PC-9 (cell line): ENCODE measurements at regions not wholly inside any gene's neighbourhood (a gene's known extent, or its start where the extent isn't known, plus 50 kb on each side); places are given as distances from the start of the nearest gene placed in this dataset.
"Not testable (repeated sequence)": the region's sequence is repeated elsewhere in the genome, so short reads cannot be mapped to it uniquely, and the experiment has no call there.

Experiments used
- BruUV-seq: library from RNA; stranded (reverse); fragments of 400-500 nt; replicated peaks from 2 replicates; lab custom pipeline; 2021; lab: Mats Ljungman, UMichigan
- CTCF ChIA-PET: fragments of 300-600 bp; sonication (Branson Sonifier 250); formaldehyde crosslinking; loops from one replicate; lab custom pipeline; 2022; ENCODE audit warnings: antibody characterized with exemption; lab: Charles Lee
- POLR2A ChIA-PET: fragments of 300-600 bp; sonication (Branson Sonifier 250); formaldehyde crosslinking; loops from one replicate; lab custom pipeline; 2022; ENCODE audit warnings: antibody characterized with exemption; ENCODE audit not compliant: unreplicated experiment; lab: Charles Lee
- DNase-seq, 2 experiments: peaks; one replicate each; pipeline versions ENCODE4 v3.0.0 to v3.0.0-alpha.2; 2015 to 2022; ENCODE audit warnings: mixed read lengths in 1 of 2
- H2AFZ ChIP-seq: fragments of 200-600 bp; sonication (generic); 2 replicates; pipeline ENCODE4 v1.8.1; 2017; ENCODE audit warnings: antibody characterized with exemption
- H3F3A ChIP-seq: fragments of 200-600 bp; sonication (generic); 2 replicates; pipeline ENCODE4 v1.8.1; 2017; ENCODE audit warnings: antibody characterized with exemption, mild to moderate bottlenecking, low read depth; ENCODE audit not compliant: insufficient read depth
- H3K27ac ChIP-seq: fragments of 200-600 bp; sonication (generic); 2 replicates; pipeline ENCODE4 v1.6.1; 2016; ENCODE audit warnings: mixed run types
- H3K27me3 ChIP-seq: fragments of 200-600 bp; sonication (generic); 2 replicates; pipeline ENCODE4 v1.6.1; 2016; ENCODE audit warnings: low read depth, mixed run types; ENCODE audit not compliant: insufficient read depth
- H3K36me3 ChIP-seq: fragments of 200-600 bp; sonication (generic); 2 replicates; pipeline ENCODE4 v1.6.1; 2016; ENCODE audit warnings: low read depth, mixed run types
- H3K4me1 ChIP-seq: fragments of 200-600 bp; sonication (generic); replicated peaks from 2 replicates; pipeline ENCODE4 v1.6.1; 2016; ENCODE audit warnings: mixed run types; ENCODE audit not compliant: insufficient read depth
- H3K4me2 ChIP-seq: fragments of 200-600 bp; sonication (generic); 2 replicates; pipeline ENCODE4 v1.6.1; 2017; ENCODE audit warnings: mixed run types
- H3K4me3 ChIP-seq: fragments of 200-600 bp; sonication (generic); 2 replicates; pipeline ENCODE4 v1.6.1; 2016; ENCODE audit warnings: mixed run types
- H3K79me2 ChIP-seq: fragments of 200-600 bp; sonication (generic); 2 replicates; pipeline ENCODE4 v1.6.1; 2017; ENCODE audit warnings: low read depth, mixed run types
- H3K9me2 ChIP-seq: fragments of 200-600 bp; sonication (generic); 2 replicates; pipeline ENCODE4 v1.8.1; 2017; ENCODE audit warnings: mild to moderate bottlenecking; ENCODE audit not compliant: insufficient read depth
- H3K9me3 ChIP-seq: fragments of 200-600 bp; sonication (generic); 2 replicates; pipeline ENCODE4 v1.8.1; 2016; ENCODE audit warnings: low read depth; ENCODE audit not compliant: insufficient read depth
- H4K20me1 ChIP-seq: fragments of 200-600 bp; sonication (generic); 2 replicates; pipeline ENCODE4 v1.8.1; 2017; ENCODE audit not compliant: insufficient read depth
- EZH2 ChIP-seq: fragments of 200-600 bp; sonication (generic); IDR thresholded peaks from 2 replicates; pipeline ENCODE4 v1.8.0; 2017; ENCODE audit warnings: antibody characterized with exemption, low read depth
- intact Hi-C: fragments of 100-400 bp; cut with micrococcal nuclease; formaldehyde crosslinking; loops from one replicate; pipeline ENCODE4 v1.10.0; 2022; ENCODE audit not compliant: unreplicated experiment
- TF ChIP-seq, protein P1 (sequence below): fragments of 200-600 bp; sonication (generic); conservative IDR thresholded peaks from 2 replicates; pipeline ENCODE4 v1.6.1; 2017; ENCODE audit warnings: mixed run types, antibody characterized with exemption, mild to moderate bottlenecking, moderate library complexity

DNA sequence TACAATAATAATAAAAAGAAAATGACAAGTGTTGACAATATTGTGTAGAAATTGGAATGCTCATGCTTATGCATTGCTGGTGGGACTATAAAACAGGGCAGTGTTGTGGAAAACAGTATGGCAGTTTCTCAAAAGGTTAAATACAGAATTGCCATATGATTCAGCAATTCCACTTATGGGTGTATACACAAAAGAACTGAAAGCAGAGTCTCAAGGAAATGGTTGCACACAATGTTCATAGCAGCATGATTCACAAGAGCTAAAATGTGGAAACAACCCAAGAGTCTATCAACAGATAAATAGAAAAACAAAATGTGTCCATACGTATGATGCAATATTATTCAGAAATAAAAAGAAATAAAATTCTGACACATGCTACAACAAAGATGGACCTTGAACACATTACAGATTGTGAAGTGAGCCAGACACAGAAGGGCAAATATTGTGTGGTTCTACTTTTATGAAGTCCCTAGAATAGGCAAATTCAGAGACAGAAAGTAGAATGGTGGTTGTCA is 64.8 kb upstream of the GRM8 start:
- no peaks in the 10 kb centered on the region for H3F3A ChIP-seq
- no peaks in the 10 kb centered on the region for H3K9me2 ChIP-seq
- ChIA-PET POLR2A (no interaction called here), CTCF (no interaction called here)
- H4K20me1 ChIP-seq: no peaks in the 10 kb centered on the region
- no peak for DNase-seq
- no peak overlapping the region for H2AFZ ChIP-seq
- intact Hi-C loops: no loop called here
- H3K4me1 ChIP-seq: no peaks in the 10 kb centered on the region
- H3K36me3 ChIP-seq: no peaks in the 10 kb centered on the region
- H3K9me3 ChIP-seq: no peaks in the 10 kb centered on the region
- peaks cover 25% of the 10 kb centered on the region for H3K27me3 ChIP-seq
- BruUV-seq: no TSS peak
- TF ChIP-seq, protein P1, sequence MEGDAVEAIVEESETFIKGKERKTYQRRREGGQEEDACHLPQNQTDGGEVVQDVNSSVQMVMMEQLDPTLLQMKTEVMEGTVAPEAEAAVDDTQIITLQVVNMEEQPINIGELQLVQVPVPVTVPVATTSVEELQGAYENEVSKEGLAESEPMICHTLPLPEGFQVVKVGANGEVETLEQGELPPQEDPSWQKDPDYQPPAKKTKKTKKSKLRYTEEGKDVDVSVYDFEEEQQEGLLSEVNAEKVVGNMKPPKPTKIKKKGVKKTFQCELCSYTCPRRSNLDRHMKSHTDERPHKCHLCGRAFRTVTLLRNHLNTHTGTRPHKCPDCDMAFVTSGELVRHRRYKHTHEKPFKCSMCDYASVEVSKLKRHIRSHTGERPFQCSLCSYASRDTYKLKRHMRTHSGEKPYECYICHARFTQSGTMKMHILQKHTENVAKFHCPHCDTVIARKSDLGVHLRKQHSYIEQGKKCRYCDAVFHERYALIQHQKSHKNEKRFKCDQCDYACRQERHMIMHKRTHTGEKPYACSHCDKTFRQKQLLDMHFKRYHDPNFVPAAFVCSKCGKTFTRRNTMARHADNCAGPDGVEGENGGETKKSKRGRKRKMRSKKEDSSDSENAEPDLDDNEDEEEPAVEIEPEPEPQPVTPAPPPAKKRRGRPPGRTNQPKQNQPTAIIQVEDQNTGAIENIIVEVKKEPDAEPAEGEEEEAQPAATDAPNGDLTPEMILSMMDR: no peak
- no peak for TF ChIP-seq EZH2
- H3K27ac ChIP-seq: no peak overlapping the region
- H3K79me2 ChIP-seq: no peaks in the 10 kb centered on the region
- H3K4me3 ChIP-seq: no peak overlapping the region
- H3K4me2 ChIP-seq: no peak overlapping the region

DNA sequence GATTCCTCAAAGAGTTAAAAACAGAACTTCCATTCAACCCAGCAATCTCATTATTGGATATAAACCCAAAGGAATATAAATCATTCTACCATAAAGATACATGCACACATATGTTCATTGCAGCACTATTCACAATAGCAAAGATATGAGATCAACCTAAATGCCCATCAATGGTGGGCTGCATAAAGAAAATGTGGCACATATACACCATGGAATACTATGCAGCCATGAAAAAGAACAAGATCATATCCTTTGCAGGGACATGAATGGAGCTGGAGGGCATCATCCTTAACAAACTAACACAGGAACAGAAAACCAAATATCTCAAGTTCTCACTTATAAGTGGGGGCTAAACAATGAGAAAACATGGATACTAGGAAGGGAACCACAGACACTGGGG is 64.1 kb upstream of the GRM8 start:
- H3K79me2 ChIP-seq, H3K36me3 ChIP-seq, H3K9me3 ChIP-seq, H3F3A ChIP-seq, H3K4me3 ChIP-seq, POLR2A ChIA-PET, DNase-seq, H3K4me1 ChIP-seq, CTCF ChIA-PET, H3K27ac ChIP-seq, H3K9me2 ChIP-seq, H2AFZ ChIP-seq, H3K4me2 ChIP-seq, BruUV-seq, H4K20me1 ChIP-seq, intact Hi-C loops: not testable (repeated sequence)
- H3K27me3 ChIP-seq: peaks cover 20% of the 10 kb centered on the region

DNA sequence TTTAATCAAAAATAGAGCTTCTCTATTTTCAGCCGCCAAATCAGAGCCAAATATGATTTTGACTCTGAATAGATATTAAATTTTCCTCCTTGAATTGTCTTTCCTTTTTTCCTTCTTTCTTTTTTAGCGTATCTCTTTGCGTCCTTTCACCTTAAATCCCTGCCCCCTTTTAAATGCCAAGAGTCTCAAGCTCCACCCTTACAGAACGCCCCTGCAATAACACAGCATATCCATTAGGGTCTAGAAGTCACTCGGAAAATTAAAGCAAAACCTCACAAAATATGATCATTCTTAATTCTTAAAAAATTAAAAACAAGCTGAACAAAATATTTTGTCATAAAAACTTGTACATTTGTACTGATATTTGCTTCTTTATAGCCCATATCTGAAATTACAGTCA is 51.3 kb upstream of the GRM8 start:
- Histone ChIP-seq H3K27ac (no peak overlapping the region), H4K20me1 (no peaks in the 10 kb centered on the region), H3K27me3 (no peaks in the 10 kb centered on the region), H3K79me2 (no peaks in the 10 kb centered on the region), H3K9me2 (no peaks in the 10 kb centered on the region), H3F3A (no peaks in the 10 kb centered on the region), H3K36me3 (no peaks in the 10 kb centered on the region), H3K9me3 (no peaks in the 10 kb centered on the region), H3K4me3 (no peak overlapping the region), H3K4me2 (no peak overlapping the region), H2AFZ (no peak overlapping the region), H3K4me1 (no peaks in the 10 kb centered on the region)
- no TSS peak for BruUV-seq
- TF ChIP-seq, protein P1: no peak
- no peak for TF ChIP-seq EZH2
- intact Hi-C loops: no loop called here
- DNase-seq: no peak
- CTCF ChIA-PET: no interaction called here
- POLR2A ChIA-PET: interaction anchor here (0.5 kb wide), 1 partner anchor 10 kb away, joined by 3 read pairs; no protein-coding TSS in a partner anchor

DNA sequence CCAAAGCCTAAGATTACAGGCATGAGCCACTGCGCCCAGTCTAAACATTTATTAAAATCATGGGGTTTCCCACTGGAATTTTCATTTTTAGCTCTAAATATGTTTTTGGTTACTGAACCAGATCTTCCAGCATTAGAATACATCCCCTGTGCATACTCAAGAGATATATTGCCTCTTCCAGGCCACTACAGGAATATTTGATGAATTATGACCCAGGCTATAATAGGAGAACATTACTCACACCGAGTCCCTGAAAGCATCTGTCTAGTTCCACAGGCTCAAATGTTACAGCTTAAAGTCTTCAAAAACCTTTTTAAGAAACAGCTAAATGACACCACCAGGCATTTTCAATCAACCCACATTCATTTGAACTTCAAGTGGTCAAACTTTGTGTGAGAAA is 50.4 kb upstream of the GRM8 start:
- Histone ChIP-seq H3K79me2 (no peaks in the 10 kb centered on the region), H3K27me3 (no peaks in the 10 kb centered on the region), H2AFZ (no peak overlapping the region), H3K36me3 (no peaks in the 10 kb centered on the region), H3K27ac (no peak overlapping the region), H3F3A (no peaks in the 10 kb centered on the region), H3K4me2 (no peak overlapping the region), H3K9me3 (no peaks in the 10 kb centered on the region), H3K4me1 (no peaks in the 10 kb centered on the region), H4K20me1 (no peaks in the 10 kb centered on the region), H3K4me3 (no peak overlapping the region), H3K9me2 (no peaks in the 10 kb centered on the region)
- no TSS peak for BruUV-seq
- no peak for TF ChIP-seq EZH2
- TF ChIP-seq, protein P1: no peak
- ChIA-PET POLR2A (no interaction called here), CTCF (no interaction called here)
- no peak for DNase-seq
- intact Hi-C loops: no loop called here
